Forelimb muscle (tissue), 1 donor: ENCODE measurements at regions not wholly inside any gene's neighbourhood (a gene's known extent, or its start where the extent isn't known, plus 50 kb on each side); places are given as distances from the start of the nearest gene placed in this dataset.
"Not testable (repeated sequence)": the region's sequence is repeated elsewhere in the genome, so short reads cannot be mapped to it uniquely, and the experiment has no call there.

Experiments used
- DNase-seq: peaks from one replicate; pipeline ENCODE4 v3.0.0-alpha.2; 2013; ENCODE audit warnings: low read depth

GRCh38 chr2:239603411-239604356 lies 202.9 kb upstream of the HDAC4 start:
- DNase-seq, result no peak

GRCh38 chr2:239602290-239603282 lies 201.8 kb upstream of the HDAC4 start:
- no peak for DNase-seq

- no peak for DNase-seq
Observed at GRCh38 chr2:239601880-239602279, 201.1 kb upstream of the HDAC4 start.

GRCh38 chr2:239601201-239601851 lies 200.5 kb upstream of the HDAC4 start:
- no peak for DNase-seq

- DNase-seq, result no peak
Observed at GRCh38 chr2:239600650-239601049, 199.8 kb upstream of the HDAC4 start.

- no peak for DNase-seq
Observed at GRCh38 chr2:239600001-239600593, 199.3 kb upstream of the HDAC4 start.

GRCh38 chr2:239599299-239599698 lies 198.5 kb upstream of the HDAC4 start:
- no peak for DNase-seq

GRCh38 chr2:239598732-239599090 lies 197.9 kb upstream of the HDAC4 start:
- DNase-seq, result no peak

GRCh38 chr2:239598011-239598731 lies 197.4 kb upstream of the HDAC4 start:
- DNase-seq, result no peak

GRCh38 chr2:239597216-239597615 lies 196.4 kb upstream of the HDAC4 start:
- DNase-seq, result no peak

GRCh38 chr2:239596792-239597191 lies 196.0 kb upstream of the HDAC4 start:
- no peak for DNase-seq

- no peak for DNase-seq
Observed at GRCh38 chr2:239596253-239596652, 195.4 kb upstream of the HDAC4 start.

GRCh38 chr2:239595726-239596125 lies 194.9 kb upstream of the HDAC4 start:
- DNase-seq, result no peak

GRCh38 chr2:239594772-239595608 lies 194.2 kb upstream of the HDAC4 start:
- DNase-seq, result no peak

- DNase-seq, result no peak
Observed at GRCh38 chr2:239594019-239594771, 193.4 kb upstream of the HDAC4 start.

- DNase-seq, result no peak
Observed at GRCh38 chr2:239593455-239593854, 192.6 kb upstream of the HDAC4 start.

- not testable (repeated sequence) for DNase-seq
Observed at GRCh38 chr2:239592629-239593290, 191.9 kb upstream of the HDAC4 start.
